ENCODE measurements at regions not wholly inside any gene's neighbourhood (a gene's known extent, or its start where the extent isn't known, plus 50 kb on each side); places are given as distances from the start of the nearest gene placed in this dataset.

DNA sequence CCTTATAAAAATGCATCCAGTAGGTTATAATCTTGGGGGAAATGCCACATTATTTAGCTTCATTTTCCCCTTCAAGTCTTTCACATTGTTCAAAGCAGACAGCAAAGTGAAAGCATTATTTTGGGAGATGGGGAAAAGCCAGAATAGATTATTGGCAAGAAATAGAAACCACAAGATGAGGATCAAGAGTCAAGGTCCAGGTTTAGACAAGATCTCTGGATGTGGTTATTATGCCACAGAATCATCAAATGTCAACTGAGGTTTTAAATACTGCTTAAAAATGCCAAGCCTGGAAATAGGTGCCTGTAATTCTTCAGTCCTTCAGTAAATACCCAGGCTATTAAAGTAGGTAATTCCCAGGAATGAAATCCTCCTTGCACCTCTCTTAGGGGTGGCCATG lies 65.1 kb upstream of the ALOX12 start:
- TF ChIP-seq CTCF (IDR thresholded peaks at IDR 0.05) (no peak), ESRRA (CRISPR knock-in tag; IDR thresholded peaks at IDR 0.05; ENCODE audit: borderline replicate concordance) (no peak), NFATC4 (CRISPR knock-in tag; IDR thresholded peaks at IDR 0.05) (no peak), E2F4 (CRISPR knock-in tag; IDR thresholded peaks at IDR 0.05; ENCODE audit: borderline replicate concordance, low read depth) (no peak), FOXP1 (CRISPR knock-in tag; IDR thresholded peaks at IDR 0.05; ENCODE audit: borderline replicate concordance) (no peak), CREM (CRISPR knock-in tag; IDR thresholded peaks at IDR 0.05) (no peak)
